HG03442 (cell line): ENCODE measurements at regions not wholly inside any gene's neighbourhood (a gene's known extent, or its start where the extent isn't known, plus 50 kb on each side); places are given as distances from the start of the nearest gene placed in this dataset.

Experiments used
- ATAC-seq: cut with Tn5 transposase; IDR thresholded peaks from one replicate; pipeline ENCODE4 v1.9.1; 2021; ENCODE audit warnings: mild to moderate bottlenecking, moderate library complexity; ENCODE audit not compliant: unreplicated experiment

DNA sequence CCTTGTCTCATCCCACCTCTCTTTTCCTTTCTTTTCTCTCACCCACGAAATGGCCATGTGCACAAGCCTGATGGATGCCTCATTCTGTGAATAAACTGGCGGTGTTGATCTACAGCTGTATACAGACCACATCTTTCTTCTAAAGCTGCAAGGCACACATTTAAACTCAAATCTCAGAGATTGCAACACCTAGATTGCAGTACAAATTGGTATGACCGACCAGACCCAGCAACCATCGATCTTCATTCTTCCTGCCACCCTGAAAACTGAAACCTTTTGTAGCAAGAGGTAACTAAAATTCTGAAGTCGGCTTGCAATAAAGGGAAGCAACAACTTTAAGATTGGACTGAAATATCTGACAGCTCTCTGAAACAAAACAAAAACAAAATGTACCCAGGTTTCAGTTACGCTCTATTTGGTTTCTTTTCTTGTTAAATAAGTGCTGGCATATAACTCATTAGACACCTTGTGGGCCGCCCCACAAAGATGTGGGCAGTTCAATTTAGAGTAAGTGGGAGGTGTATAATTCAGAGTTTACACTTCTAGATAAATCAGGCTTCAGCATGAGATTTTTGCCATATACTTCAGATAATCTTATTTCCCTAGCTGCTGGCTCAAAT, 390.0 kb upstream of the NOVA1 start:
- no peak for ATAC-seq

DNA sequence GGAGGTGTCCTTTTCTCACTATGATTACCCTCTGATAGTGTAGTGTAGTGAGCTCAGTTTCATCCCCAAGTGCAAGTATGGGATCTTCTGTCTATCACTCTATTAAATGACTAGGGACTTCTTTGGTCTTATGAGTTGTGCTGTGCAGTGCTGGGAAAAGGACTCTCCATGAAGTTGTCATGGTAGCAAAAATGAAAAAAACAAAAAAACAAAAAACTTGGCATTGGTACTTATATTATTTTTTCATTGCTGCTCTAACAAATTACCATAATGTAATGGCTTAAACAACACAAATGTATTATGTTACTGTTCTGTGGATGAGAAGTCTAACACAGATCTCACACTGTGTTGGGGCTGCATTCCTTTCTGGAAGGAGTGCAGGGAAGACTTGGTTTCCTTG, 393.1 kb upstream of the NOVA1 start:
- ATAC-seq: no peak

DNA sequence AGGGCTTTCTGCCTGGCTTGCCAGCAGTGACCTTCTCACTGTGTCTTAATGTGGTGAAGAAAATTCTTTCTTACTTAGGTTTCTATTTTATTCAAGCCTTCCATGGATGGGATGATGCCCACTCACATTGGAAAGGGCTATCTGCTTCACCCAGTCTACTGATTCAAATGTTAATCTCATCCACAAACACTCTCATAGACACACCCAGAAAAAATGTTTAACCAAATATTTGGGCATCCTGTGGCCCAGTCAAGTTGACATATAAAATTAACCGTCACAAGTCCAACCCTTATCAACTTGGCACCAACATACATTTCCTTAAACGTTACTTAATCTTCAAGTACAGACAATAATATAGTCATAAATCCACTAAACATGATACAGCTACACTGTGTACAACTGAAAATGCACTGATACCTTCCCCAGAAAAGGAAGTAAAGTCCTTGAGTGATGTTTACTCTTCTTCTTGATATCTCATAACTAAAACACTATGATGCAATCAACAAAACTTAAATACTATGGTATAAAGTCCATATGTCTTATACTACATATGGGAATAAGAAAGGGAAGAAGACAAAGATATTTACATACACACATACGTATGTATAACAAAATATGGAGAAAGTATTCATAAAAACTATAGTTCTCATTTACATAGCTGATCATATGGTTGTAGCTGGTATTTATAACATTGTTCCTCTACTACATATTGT, 394.7 kb upstream of the NOVA1 start:
- no peak for ATAC-seq

GRCh38 chr14:26993556-26993955, 395.7 kb upstream of the NOVA1 start:
- ATAC-seq: no peak

DNA sequence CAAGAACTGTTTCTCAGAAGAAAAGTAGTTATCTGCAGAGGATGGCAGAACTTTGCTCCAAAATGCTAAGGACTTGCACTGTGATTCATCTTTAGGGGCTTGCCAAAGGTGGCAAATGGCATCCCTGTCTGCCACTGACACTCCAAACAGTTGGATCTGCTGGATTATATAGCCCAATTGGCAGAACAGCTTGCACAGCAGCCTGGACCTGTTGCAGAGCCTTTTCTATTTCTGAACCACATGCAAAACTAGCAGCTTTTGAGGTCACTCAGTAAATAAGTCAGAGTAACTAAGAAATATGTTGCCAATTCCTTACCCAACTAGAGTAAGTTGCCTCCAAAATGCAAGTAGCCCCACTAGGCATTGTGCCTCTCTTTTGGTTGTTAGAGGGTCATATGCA, 397.5 kb upstream of the NOVA1 start:
- ATAC-seq: no peak

- ATAC-seq: no peak
Observed at GRCh38 chr14:26996246-26996645, 398.4 kb upstream of the NOVA1 start.

- ATAC-seq: no peak
Observed at GRCh38 chr14:27002179-27002578, 404.3 kb upstream of the NOVA1 start.

GRCh38 chr14:27006570-27006969, 408.7 kb upstream of the NOVA1 start:
- ATAC-seq: no peak

GRCh38 chr14:27008187-27008586, 410.4 kb upstream of the NOVA1 start:
- no peak for ATAC-seq

DNA sequence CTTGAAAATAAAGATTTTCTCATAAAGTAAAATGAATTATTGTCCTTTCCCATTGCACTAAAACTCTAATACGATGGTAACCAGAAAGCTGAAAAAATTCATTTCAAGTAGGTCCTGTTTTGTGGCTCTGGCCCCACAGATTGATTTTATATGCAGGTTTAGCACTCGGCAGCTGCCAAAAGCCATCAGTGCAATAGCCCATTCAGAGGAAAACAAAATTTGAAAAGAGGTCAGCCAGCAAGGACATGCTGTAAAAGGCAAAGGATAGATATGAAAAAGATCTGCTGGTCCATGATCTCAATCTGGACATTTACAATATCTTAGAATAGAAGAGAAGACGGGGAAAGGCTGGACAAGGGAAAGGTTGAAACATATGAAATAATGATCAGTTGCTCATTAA, 414.8 kb upstream of the NOVA1 start:
- no peak for ATAC-seq

- no peak for ATAC-seq
Observed at GRCh38 chr14:27013678-27014077, 415.8 kb upstream of the NOVA1 start.

- no peak for ATAC-seq
Observed at GRCh38 chr14:27015065-27015464, 417.2 kb upstream of the NOVA1 start.

GRCh38 chr14:27025648-27026047, 427.8 kb upstream of the NOVA1 start:
- ATAC-seq: no peak

GRCh38 chr14:27026097-27026496, 428.3 kb upstream of the NOVA1 start:
- ATAC-seq: no peak

- no peak for ATAC-seq
Observed at GRCh38 chr14:27040552-27040951, 442.7 kb upstream of the NOVA1 start.

- ATAC-seq: no peak
Observed at GRCh38 chr14:27049701-27050100, 451.9 kb upstream of the NOVA1 start.

DNA sequence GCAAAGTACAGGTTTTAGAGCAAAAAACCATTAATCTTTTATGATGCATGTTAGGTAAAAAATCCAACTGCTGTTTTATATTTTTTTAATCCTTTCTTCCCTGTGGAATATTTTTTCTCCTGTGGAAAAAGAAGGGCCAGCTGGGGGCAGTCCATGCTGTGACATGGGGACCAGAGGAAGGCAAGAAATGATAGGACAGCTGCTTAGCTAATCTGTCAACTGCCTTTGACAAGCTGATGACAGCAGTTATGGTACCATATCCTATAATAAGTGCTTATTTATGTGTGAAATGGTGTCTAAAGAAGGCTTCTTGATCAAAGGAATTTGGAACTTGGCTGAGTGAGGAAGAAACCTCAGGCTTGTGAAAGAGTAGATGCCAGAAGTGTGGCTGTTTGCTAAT, 452.4 kb upstream of the NOVA1 start:
- ATAC-seq: no peak

- no peak for ATAC-seq
Observed at GRCh38 chr14:27056586-27056985, 458.8 kb upstream of the NOVA1 start.

GRCh38 chr14:27061299-27061698, 463.5 kb upstream of the NOVA1 start:
- no peak for ATAC-seq

- no peak for ATAC-seq
Observed at GRCh38 chr14:27063959-27064358, 466.1 kb upstream of the NOVA1 start.

- no peak for ATAC-seq
Observed at GRCh38 chr14:27065886-27066285, 468.1 kb upstream of the NOVA1 start.

- no peak for ATAC-seq
Observed at GRCh38 chr14:27067961-27068360, 470.1 kb upstream of the NOVA1 start.

DNA sequence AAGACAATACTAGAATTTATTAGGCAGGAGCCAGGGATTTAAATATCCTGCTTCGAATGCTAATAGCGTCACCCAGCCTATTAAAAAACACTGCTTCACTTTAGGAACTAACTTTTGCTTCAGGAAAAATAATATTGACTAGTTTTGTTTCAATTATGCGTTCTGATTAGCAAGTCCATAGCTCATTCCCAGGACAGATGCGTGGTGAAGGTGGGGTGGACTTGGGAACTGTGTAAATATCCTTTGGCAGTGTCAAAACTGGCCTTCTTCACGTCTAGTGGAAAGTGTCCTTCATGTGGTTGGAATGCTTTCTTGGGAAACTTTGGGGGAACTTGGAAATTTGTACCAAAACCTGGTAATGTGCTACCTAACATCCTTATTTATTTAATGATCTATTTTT, 474.8 kb upstream of the NOVA1 start:
- no peak for ATAC-seq
